ENCODE measurements at regions not wholly inside any gene's neighbourhood (a gene's known extent, or its start where the extent isn't known, plus 50 kb on each side); places are given as distances from the start of the nearest gene placed in this dataset.

DNA sequence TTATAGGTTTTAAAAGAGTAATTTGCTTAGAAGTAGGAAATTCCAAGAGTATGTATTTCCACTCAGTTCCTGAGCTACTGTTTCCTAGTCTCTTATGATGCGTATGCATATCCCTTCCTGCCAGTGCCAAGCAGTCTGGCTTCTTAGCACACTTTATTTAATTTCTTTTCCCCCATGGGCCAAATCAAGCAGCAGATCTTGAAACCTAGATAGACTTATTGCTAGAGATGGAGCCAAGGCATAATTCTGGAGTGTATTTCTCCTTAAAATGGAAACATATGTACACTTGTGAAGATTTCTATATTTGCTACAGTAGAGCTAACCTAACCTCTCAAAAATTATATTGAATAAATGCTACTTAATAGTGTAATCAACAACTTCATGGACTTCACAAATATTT lies 2337.6 kb downstream of the PCDH7 start:
- no peak overlapping the region for H3K27ac Mint-ChIP-seq
- H3K27me3 Mint-ChIP-seq = no peaks in the 10 kb centered on the region
- no peaks in the 10 kb centered on the region for H3K9me3 Mint-ChIP-seq
- H3K36me3 Mint-ChIP-seq = no peaks in the 10 kb centered on the region
- no peak overlapping the region for H3K4me3 Mint-ChIP-seq
- no peak for ATAC-seq
- H3K4me1 Mint-ChIP-seq = no peaks in the 10 kb centered on the region

DNA sequence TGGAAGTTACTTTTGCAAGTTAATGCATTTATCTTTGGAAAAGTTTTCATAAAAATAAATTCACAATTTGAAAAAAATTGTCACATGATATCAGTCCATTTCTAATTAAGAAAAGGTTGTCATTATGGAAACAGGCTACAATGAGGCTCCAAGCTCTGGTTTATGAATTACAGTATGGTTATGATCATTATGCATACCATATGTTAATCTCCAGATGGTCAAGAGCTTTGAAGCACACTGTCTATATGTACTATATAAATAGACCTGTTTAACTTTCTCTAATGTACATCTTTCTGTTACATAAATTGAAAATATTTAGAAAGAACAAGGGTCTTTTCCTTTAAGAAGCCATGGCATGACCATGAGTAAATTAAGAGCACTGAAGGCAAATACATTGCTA lies 2338.8 kb downstream of the PCDH7 start:
- H3K36me3 Mint-ChIP-seq = no peaks in the 10 kb centered on the region
- no peak overlapping the region for H3K4me3 Mint-ChIP-seq
- ATAC-seq = no peak
- no peaks in the 10 kb centered on the region for H3K27me3 Mint-ChIP-seq
- no peak overlapping the region for H3K27ac Mint-ChIP-seq
- no peaks in the 10 kb centered on the region for H3K4me1 Mint-ChIP-seq
- H3K9me3 Mint-ChIP-seq = no peaks in the 10 kb centered on the region

DNA sequence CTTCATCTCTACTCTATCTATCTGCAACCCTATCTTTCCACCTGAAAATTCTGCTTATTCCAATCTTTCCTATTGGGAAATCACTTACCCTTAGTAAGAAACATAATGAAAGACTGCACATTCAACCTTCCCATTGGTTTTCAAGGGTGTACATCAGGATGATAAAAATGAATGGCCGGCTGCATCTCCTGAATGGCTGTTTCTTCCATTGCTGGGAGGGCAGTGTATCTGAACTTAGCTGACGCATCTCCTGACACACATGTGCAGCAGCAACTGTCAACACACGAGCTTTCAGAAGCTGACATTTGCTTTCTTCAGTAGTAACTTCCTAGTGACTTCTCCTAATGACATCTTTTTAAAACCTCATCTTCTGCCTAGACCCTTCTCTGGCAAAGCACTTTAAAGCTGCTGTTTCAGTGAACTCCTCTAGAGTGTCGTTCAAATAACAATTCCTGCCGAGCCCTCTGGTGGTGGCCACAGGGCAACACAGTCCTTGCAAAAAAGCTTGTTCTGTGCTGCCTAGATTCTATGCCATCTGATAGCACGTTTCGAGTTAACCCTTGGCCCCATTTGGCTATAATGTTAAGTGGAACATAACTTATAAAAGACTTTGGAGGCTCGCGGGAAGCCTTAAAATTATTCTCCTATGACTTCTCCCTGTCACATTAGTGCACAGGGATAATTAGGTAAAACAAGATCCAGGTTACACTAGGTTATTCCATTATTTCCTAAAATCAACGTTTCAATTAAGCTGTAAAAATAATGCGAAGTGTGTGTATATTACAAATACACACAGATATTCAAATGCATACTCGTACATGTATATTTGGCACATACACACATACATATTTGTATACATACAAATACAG lies 2340.7 kb downstream of the PCDH7 start:
- H3K4me3 Mint-ChIP-seq = no peak overlapping the region
- H3K27ac Mint-ChIP-seq = no peak overlapping the region
- no peaks in the 10 kb centered on the region for H3K4me1 Mint-ChIP-seq
- ATAC-seq = no peak
- H3K9me3 Mint-ChIP-seq = no peaks in the 10 kb centered on the region
- no peaks in the 10 kb centered on the region for H3K36me3 Mint-ChIP-seq
- no peaks in the 10 kb centered on the region for H3K27me3 Mint-ChIP-seq

DNA sequence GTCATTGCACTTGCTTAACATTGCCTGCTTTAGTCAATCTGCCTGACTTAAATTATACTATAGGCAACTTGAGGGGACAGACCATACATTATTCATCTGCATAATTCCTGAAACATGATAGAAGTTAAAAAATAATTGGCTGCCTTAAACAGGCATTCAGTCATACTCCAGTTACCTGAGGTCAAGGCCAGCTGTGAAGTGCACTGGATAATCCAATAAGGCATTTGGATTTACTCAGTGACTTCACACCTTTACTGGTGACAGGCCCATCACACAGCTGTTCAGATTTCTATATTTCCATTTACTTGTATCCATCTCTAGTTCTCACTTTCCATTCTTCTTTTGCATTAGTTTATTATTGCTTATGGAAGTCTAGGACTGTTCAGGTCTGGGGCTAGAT lies 2341.6 kb downstream of the PCDH7 start:
- H3K9me3 Mint-ChIP-seq = no peaks in the 10 kb centered on the region
- no peaks in the 10 kb centered on the region for H3K36me3 Mint-ChIP-seq
- no peak for ATAC-seq
- no peak overlapping the region for H3K4me3 Mint-ChIP-seq
- H3K4me1 Mint-ChIP-seq = no peaks in the 10 kb centered on the region
- no peak overlapping the region for H3K27ac Mint-ChIP-seq
- no peaks in the 10 kb centered on the region for H3K27me3 Mint-ChIP-seq

DNA sequence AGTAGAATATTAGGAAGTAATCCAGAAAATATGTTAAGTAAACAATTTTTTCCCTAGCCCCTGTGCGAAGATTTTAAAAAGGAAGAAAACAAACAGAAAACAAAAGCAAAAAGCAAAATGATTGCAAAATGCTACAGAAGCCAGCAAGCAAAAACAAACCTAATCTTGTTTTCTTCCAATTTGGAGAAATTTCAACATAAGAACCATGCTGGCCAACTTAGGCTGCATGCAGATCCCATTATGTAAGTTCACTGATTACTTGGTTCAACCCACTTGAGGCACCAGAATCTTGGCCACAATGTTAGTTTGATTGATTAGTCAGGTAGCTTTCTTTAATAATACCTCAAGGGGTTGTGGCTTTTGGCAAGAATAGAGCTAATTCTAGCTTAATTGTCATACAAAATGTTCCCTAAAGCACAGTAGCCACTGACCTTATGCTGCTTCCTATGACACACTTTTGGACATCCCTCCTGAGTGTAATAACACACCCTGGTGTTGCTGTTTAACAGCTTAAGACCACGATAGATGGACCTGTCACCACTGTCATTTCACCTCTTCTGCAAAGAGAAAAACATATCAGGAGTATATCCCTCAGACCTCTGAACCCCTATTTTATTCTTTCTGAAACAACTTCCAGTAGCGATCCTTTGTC lies 2342.1 kb downstream of the PCDH7 start:
- H3K36me3 Mint-ChIP-seq = no peaks in the 10 kb centered on the region
- no peaks in the 10 kb centered on the region for H3K27me3 Mint-ChIP-seq
- H3K4me3 Mint-ChIP-seq = no peak overlapping the region
- ATAC-seq = no peak
- H3K27ac Mint-ChIP-seq = no peak overlapping the region
- no peaks in the 10 kb centered on the region for H3K9me3 Mint-ChIP-seq
- no peaks in the 10 kb centered on the region for H3K4me1 Mint-ChIP-seq

DNA sequence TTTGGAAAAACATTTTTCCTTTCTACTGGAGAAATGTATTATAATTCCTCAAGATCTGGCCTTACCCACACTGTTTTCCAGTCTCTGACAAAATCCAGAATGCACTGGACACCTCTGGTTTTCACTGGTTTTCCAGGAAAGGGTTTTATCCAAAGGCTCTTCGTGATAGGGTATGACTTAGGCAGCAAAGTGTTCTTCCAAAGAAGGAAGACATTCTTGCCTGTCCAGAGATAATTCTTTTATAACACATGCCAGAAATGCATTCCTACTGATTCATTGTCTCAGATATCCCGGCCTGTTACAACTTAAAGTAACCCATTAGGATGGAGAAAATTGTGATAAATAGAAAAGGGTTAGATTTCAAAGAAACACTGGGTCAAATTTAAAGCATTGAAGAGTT lies 2343.1 kb downstream of the PCDH7 start:
- no peaks in the 10 kb centered on the region for H3K4me1 Mint-ChIP-seq
- H3K27ac Mint-ChIP-seq = no peak overlapping the region
- H3K36me3 Mint-ChIP-seq = no peaks in the 10 kb centered on the region
- H3K9me3 Mint-ChIP-seq = no peaks in the 10 kb centered on the region
- no peaks in the 10 kb centered on the region for H3K27me3 Mint-ChIP-seq
- ATAC-seq = no peak
- no peak overlapping the region for H3K4me3 Mint-ChIP-seq

DNA sequence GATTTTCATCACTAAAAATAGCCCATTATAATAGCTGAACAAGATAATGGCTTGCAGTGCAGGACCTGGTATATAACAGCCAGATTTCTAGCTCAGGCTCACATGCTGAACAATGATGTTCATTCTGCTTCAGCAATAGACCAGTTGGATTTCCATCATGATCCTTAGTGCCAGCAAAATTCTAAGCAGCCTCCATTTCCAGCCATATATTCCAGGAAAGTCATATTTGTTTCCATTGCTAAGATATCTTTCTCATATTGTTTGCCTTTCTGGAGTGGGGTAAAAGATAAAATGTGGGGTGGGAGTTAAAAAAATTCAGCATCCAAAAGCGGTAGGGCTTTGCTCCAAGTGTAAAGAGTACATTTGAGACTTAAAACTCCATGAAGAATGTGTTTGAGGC lies 2344.1 kb downstream of the PCDH7 start:
- Mint-ChIP-seq H3K4me1 (no peaks in the 10 kb centered on the region), H3K9me3 (peaks cover 2% of the 10 kb centered on the region), H3K36me3 (no peaks in the 10 kb centered on the region), H3K4me3 (no peak overlapping the region), H3K27ac (no peak overlapping the region), H3K27me3 (no peaks in the 10 kb centered on the region)
- ATAC-seq = no peak

DNA sequence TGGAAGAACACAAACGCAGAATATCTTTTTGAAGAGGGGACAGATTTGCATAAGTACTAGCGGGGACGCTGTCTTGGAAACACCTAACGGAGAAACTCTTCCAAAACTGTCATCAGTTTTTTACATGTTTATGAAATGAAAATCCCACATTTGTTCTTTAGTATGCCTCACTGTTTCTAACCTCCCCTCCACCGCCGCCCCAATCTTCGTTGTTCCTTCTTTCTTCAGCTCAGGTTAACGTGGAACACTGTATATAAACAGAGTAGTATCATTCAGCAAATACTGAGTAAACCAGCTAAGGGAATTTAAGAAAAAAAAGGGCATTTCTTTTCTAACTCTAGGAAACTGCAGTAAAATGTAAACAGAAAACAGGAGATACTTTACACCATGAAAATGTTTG lies 2345.6 kb downstream of the PCDH7 start:
- H3K9me3 Mint-ChIP-seq = peaks cover 2% of the 10 kb centered on the region
- no peak overlapping the region for H3K27ac Mint-ChIP-seq
- H3K27me3 Mint-ChIP-seq = no peaks in the 10 kb centered on the region
- H3K36me3 Mint-ChIP-seq = no peaks in the 10 kb centered on the region
- H3K4me3 Mint-ChIP-seq = no peak overlapping the region
- H3K4me1 Mint-ChIP-seq = no peaks in the 10 kb centered on the region
- ATAC-seq = no peak

DNA sequence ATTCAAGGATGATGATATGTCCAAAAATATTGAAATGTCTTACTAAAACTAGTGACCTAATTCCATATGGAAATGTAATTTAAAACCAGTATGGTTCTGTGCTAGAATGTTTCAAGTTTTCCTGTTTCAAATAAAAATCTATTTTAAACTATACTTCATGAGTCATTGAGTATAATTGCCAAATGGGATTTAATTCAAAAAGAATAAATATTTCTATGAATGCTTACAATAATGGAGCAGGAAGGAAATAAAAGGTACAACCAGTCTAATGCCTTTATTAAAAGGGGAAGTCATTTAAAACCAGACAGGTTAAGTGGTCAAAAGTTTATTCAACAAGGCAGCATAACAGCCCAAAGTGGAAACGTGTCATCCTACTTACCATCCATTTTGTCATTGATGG lies 2347.1 kb downstream of the PCDH7 start:
- no peaks in the 10 kb centered on the region for H3K36me3 Mint-ChIP-seq
- no peaks in the 10 kb centered on the region for H3K4me1 Mint-ChIP-seq
- H3K27ac Mint-ChIP-seq = no peak overlapping the region
- ATAC-seq = no peak
- no peaks in the 10 kb centered on the region for H3K27me3 Mint-ChIP-seq
- no peak overlapping the region for H3K4me3 Mint-ChIP-seq
- H3K9me3 Mint-ChIP-seq = peaks cover 6% of the 10 kb centered on the region

DNA sequence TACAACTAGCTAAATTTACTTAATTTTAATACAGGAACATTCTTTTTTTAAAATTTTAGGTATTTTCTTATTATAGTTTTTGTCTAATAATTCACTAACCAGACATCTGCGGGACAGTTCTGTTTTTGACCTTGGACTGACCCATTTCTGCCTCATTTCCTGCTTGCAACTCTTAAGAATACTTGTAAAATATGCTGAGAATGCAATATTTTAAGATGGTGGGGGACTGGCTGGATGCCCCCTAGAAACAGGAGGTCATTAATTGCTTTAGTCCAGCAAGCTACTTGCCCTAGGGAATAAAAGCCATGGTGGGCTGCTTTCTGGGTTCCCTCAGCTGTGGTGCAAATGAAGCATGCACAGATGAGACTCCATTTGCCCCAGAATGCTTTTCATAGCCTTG lies 2348.4 kb downstream of the PCDH7 start:
- Mint-ChIP-seq H3K4me1 (no peaks in the 10 kb centered on the region), H3K36me3 (no peaks in the 10 kb centered on the region), H3K4me3 (no peak overlapping the region), H3K27ac (no peak overlapping the region), H3K9me3 (peaks cover 8% of the 10 kb centered on the region), H3K27me3 (no peaks in the 10 kb centered on the region)
- no peak for ATAC-seq

DNA sequence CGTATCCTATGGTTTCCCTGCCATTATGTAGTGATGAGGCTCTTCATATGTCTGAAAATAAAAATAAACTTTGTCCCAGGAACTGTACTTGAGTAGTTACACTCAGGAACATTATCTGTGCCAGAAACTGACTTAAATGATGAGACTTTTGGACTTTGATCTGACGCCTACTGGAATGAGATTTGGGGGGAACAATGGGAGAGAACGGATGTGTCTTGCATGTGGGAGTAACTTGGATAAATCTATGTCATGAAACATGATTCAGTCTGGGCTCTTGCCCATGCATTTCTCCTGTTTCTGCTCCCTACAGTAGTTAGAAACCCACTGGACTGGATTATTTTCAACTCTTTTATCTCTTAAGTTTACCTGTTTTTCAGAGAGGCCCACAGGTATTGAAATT lies 2351.4 kb downstream of the PCDH7 start:
- peaks cover 8% of the 10 kb centered on the region for H3K9me3 Mint-ChIP-seq

GRCh38 chr4:33072298-33073089 lies 2352.3 kb downstream of the PCDH7 start:
- ATAC-seq = no peak
- H3K4me1 Mint-ChIP-seq = no peaks in the 10 kb centered on the region
- H3K4me3 Mint-ChIP-seq = no peak overlapping the region
- peaks cover 8% of the 10 kb centered on the region for H3K9me3 Mint-ChIP-seq
- no peaks in the 10 kb centered on the region for H3K36me3 Mint-ChIP-seq
- H3K27me3 Mint-ChIP-seq = no peaks in the 10 kb centered on the region
- H3K27ac Mint-ChIP-seq = no peak overlapping the region

More for the DNA sequence above, 2351.4 kb downstream of the PCDH7 start:
- no peaks in the 10 kb centered on the region for H3K36me3 Mint-ChIP-seq
- no peaks in the 10 kb centered on the region for H3K4me1 Mint-ChIP-seq
- no peak overlapping the region for H3K4me3 Mint-ChIP-seq
- H3K27ac Mint-ChIP-seq = no peak overlapping the region
- H3K27me3 Mint-ChIP-seq = no peaks in the 10 kb centered on the region
- ATAC-seq = no peak

GRCh38 chr4:33073811-33074210 lies 2353.6 kb downstream of the PCDH7 start:
- Mint-ChIP-seq H3K4me1 (no peaks in the 10 kb centered on the region), H3K27ac (no peak overlapping the region), H3K27me3 (no peaks in the 10 kb centered on the region), H3K36me3 (no peaks in the 10 kb centered on the region), H3K4me3 (no peak overlapping the region), H3K9me3 (peaks cover 8% of the 10 kb centered on the region)
- no peak for ATAC-seq

DNA sequence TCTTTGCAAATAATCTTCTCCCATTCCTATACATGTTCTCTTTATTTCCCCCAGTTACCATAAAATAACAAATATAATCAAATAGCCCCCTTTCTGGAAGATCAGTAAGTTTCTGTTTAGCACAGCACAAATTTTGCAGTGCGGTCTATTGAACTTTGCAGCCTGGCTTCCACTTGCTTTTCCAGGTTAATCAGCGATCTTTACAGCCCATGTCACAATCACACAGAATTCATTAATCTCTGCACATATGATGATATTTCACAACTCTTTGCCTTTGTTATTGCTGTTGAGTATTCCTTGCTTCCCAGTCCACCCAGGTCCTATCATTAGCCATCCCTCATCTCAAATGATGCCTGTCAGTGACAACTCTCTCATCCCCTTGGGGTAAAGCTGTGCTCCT lies 2358.0 kb downstream of the PCDH7 start:
- Mint-ChIP-seq H3K9me3 (peaks cover 4% of the 10 kb centered on the region), H3K4me1 (no peaks in the 10 kb centered on the region), H3K36me3 (no peaks in the 10 kb centered on the region), H3K4me3 (no peak overlapping the region), H3K27me3 (no peaks in the 10 kb centered on the region), H3K27ac (no peak overlapping the region)
- ATAC-seq = no peak

DNA sequence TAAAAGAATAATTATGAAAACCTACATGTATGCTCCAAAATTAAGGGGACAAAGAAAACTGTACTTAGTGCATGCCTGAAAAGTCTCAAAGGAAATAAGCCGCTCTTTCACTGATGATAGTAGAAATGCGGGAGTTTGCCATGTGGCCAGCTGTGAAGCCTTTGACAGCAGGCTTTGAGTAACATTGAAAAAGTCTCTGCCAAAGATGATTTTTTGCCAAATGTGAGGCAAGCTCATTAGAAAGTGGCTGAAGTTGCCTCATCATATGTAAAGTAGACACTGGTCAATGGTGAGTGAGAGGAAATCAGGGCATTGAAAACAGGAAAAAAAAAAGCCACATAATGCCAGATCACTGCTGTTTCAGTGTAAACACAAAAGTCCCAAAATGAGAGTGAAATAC lies 2360.1 kb downstream of the PCDH7 start:
- Mint-ChIP-seq H3K27me3 (no peaks in the 10 kb centered on the region), H3K9me3 (peaks cover 4% of the 10 kb centered on the region), H3K36me3 (no peaks in the 10 kb centered on the region), H3K4me3 (no peak overlapping the region), H3K4me1 (no peaks in the 10 kb centered on the region), H3K27ac (no peak overlapping the region)
- ATAC-seq = no peak

All from stimulated activated memory B cell treated with anti-CD40 and anti-IgM and Interleukin-4, amounts not matched to agents 10 μg/mL and 1 μg/mL and 100 μg/mL, for 72 hours (primary cell).